Breast epithelium (tissue), 4 donors: ENCODE measurements at regions not wholly inside any gene's neighbourhood (a gene's known extent, or its start where the extent isn't known, plus 50 kb on each side); places are given as distances from the start of the nearest gene placed in this dataset.

Experiments used
- DNase-seq, 2 donors: peaks; one replicate each; pipeline ENCODE4 v3.0.0-alpha.2; 2019; ENCODE audit warnings: low spot score in 2 of 2
- H3K27ac ChIP-seq, 2 donors: fragments of 200-600 bp; sonication (generic) in 1 of 2; one replicate each; pipeline ENCODE4 v1.5.1; 2016 to 2019; ENCODE audit warnings: mild to moderate bottlenecking in 1 of 2
- H3K27me3 ChIP-seq, 2 donors: fragments of 200-600 bp; sonication (generic) in 1 of 2; one replicate each; pipeline versions ENCODE4 v1.5.1 to v1.6.0; 2017 to 2019; ENCODE audit warnings: control low read depth in 1 of 2, mild to moderate bottlenecking in 1 of 2
- H3K36me3 ChIP-seq: fragments of 200-600 bp; one replicate; pipeline ENCODE4 v1.5.1; 2019
- H3K4me1 ChIP-seq, 2 donors: fragments of 200-600 bp; sonication (generic); one replicate each; pipeline ENCODE4 v1.5.1; 2016 to 2019; ENCODE audit warnings: control low read depth in 1 of 2
- H3K4me3 ChIP-seq, 3 donors: fragments of 200-600 bp; sonication (generic); 1 replicate in 2 of 3; 2 replicates in 1 of 3; pipeline ENCODE4 v1.5.1; 2016 to 2019; ENCODE audit warnings: mild to moderate bottlenecking in 3 of 3, moderate library complexity in 2 of 3
- H3K9me3 ChIP-seq, 2 donors: fragments of 200-600 bp; sonication (generic) in 1 of 2; one replicate each; pipeline ENCODE4 v1.5.1; 2016 to 2019; ENCODE audit warnings: control low read depth in 1 of 2
- POLR2A ChIP-seq: fragments of 450-650 bp; IDR thresholded peaks from one replicate; pipeline ENCODE4 v1.6.1; 2016; ENCODE audit warnings: antibody characterized with exemption, mild to moderate bottlenecking, moderate library complexity
- POLR2AphosphoS5 ChIP-seq, 3 donors: sonication (generic); formaldehyde crosslinking; IDR thresholded peaks; one replicate each; pipeline ENCODE4 v1.6.1; 2017; ENCODE audit warnings: antibody characterized with exemption in 3 of 3
- intact Hi-C: fragments of 100-400 bp; cut with DNase I; formaldehyde crosslinking; loops from one replicate; pipeline ENCODE4 v1.15.1; 2023; ENCODE audit warnings: low total_unique reads
- TF ChIP-seq, protein P1 (sequence below), 3 donors: fragments of 450-650 bp; IDR thresholded peaks; one replicate each; pipeline ENCODE4 v1.5.1; 2016 to 2017; ENCODE audit warnings: antibody characterized with exemption in 3 of 3, mild to moderate bottlenecking in 3 of 3, moderate library complexity in 3 of 3

DNA sequence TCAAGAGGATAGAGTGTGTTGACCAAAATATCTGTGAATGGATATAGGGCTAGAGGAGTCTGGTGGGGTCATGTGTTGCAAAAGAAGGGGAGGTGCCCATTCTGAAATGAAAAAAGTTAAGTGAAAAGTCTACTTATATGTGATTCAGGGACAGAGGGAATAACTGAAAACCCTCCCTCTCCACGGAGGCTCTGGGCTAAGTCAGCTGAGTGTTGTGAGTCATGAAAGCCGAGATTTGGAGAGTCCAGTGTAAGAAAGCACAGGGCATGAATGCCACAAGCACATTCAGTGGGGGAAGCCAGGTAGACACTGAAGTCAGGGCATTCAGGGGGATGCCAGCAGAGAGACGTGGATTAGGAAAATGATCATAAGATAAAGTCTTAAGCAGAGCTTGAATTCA is 871.9 kb downstream of the TSN start:
- H3K4me3 ChIP-seq = no peak overlapping the region
- H3K27me3 ChIP-seq = no peaks in the 10 kb centered on the region
- H3K36me3 ChIP-seq = no peaks in the 10 kb centered on the region
- DNase-seq = no peak
- H3K9me3 ChIP-seq = no peaks in the 10 kb centered on the region
- no peak overlapping the region for H3K27ac ChIP-seq
- no peaks in the 10 kb centered on the region for H3K4me1 ChIP-seq
- intact Hi-C loops = no loop called here
- TF ChIP-seq, protein P1, sequence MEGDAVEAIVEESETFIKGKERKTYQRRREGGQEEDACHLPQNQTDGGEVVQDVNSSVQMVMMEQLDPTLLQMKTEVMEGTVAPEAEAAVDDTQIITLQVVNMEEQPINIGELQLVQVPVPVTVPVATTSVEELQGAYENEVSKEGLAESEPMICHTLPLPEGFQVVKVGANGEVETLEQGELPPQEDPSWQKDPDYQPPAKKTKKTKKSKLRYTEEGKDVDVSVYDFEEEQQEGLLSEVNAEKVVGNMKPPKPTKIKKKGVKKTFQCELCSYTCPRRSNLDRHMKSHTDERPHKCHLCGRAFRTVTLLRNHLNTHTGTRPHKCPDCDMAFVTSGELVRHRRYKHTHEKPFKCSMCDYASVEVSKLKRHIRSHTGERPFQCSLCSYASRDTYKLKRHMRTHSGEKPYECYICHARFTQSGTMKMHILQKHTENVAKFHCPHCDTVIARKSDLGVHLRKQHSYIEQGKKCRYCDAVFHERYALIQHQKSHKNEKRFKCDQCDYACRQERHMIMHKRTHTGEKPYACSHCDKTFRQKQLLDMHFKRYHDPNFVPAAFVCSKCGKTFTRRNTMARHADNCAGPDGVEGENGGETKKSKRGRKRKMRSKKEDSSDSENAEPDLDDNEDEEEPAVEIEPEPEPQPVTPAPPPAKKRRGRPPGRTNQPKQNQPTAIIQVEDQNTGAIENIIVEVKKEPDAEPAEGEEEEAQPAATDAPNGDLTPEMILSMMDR (IDR thresholded peaks at IDR 0.05) = no peak
- no peak for TF ChIP-seq POLR2AphosphoS5 (IDR thresholded peaks at IDR 0.05)
- TF ChIP-seq POLR2A = no peak

DNA sequence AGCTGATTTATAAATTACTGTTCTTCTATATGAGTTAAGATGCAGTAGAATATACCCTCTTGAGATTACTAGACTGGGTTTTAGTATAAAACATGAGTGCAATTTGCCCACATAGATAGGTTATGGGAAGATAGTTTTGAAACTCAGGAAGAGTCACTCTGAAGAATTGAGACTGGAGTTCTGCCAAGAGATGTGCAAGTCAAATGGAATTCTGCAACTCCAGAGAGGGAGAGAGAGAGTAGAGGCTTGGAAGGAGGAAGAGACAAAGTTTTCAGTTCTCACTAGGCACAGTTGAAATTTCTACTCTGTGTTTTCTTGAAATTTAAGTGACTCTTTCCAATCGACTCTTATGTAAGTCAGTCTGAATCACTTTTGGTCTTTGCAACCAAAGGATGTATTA is 878.8 kb downstream of the TSN start:
- no peaks in the 10 kb centered on the region for H3K27me3 ChIP-seq
- TF ChIP-seq POLR2A = no peak
- no peak for TF ChIP-seq POLR2AphosphoS5 (IDR thresholded peaks at IDR 0.05)
- TF ChIP-seq, protein P1 (IDR thresholded peaks at IDR 0.05) = no peak
- no peak overlapping the region for H3K27ac ChIP-seq
- H3K9me3 ChIP-seq = no peaks in the 10 kb centered on the region
- intact Hi-C loops = no loop called here
- DNase-seq = no peak
- H3K36me3 ChIP-seq = no peaks in the 10 kb centered on the region
- no peaks in the 10 kb centered on the region for H3K4me1 ChIP-seq
- no peak overlapping the region for H3K4me3 ChIP-seq

DNA sequence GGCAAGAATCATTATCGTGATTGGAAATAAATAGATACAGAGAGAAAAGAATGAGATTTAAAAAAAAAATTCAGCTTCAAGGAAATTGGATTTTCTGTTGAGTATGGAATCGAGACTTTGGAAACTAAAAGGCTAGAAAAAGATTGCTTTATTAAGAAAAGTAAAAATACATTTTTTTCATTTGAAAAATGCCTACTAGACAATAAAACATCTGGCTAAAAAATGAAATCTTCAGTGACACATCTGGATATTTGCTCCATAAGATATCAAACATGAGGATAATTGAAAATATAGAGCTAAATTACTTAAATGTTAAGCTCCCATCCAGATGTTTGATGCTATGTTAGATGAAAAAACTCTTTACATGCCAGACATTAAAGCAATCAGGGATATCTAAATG is 879.5 kb downstream of the TSN start:
- no peak overlapping the region for H3K4me3 ChIP-seq
- no peaks in the 10 kb centered on the region for H3K36me3 ChIP-seq
- intact Hi-C loops = no loop called here
- DNase-seq = no peak
- no peak overlapping the region for H3K27ac ChIP-seq
- no peaks in the 10 kb centered on the region for H3K9me3 ChIP-seq
- no peaks in the 10 kb centered on the region for H3K27me3 ChIP-seq
- no peaks in the 10 kb centered on the region for H3K4me1 ChIP-seq
- TF ChIP-seq POLR2A (no peak), POLR2AphosphoS5 (IDR thresholded peaks at IDR 0.05) (no peak)
- TF ChIP-seq, protein P1 (IDR thresholded peaks at IDR 0.05) = no peak

DNA sequence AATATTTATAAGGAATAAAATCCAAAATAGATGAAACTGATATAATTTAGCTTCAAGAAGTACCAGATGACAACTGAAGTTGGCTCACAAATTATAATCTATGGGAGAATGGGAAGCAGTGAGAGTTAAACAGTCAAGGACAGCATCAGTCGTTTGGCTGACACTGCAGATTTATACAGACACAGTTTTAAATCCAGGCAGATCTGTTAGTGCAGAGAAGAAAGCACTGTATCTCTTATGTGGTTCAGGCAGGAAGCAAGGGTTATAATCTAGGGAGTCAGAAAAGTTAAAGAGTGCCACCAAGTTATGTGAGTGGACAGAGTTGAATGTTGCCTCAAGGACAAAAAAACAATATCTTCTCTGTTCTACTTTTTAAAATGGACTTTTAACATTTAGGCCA is 880.2 kb downstream of the TSN start:
- no peaks in the 10 kb centered on the region for H3K27me3 ChIP-seq
- intact Hi-C loops = no loop called here
- DNase-seq = no peak
- no peaks in the 10 kb centered on the region for H3K36me3 ChIP-seq
- TF ChIP-seq POLR2A = no peak
- no peak for TF ChIP-seq POLR2AphosphoS5 (IDR thresholded peaks at IDR 0.05)
- TF ChIP-seq, protein P1 (IDR thresholded peaks at IDR 0.05) = no peak
- no peak overlapping the region for H3K4me3 ChIP-seq
- H3K4me1 ChIP-seq = no peaks in the 10 kb centered on the region
- no peaks in the 10 kb centered on the region for H3K9me3 ChIP-seq
- no peak overlapping the region for H3K27ac ChIP-seq

DNA sequence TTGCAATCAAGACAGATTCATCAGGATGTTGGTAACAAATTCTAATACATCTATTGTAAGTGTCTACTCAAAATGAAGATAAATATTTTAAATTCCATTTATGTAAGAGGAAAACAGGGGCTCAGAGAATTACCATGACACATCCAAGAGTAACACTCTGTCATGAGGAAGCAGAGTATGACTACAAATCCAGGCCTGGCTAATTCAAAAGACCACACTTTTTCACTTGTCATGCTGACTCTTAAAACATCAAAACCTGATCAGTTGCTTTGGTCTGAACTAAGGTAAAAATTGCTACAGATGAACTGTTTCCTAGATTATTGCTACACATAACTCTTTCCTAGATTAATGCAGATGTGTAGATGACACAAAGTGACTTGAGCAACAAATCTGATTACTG is 880.6 kb downstream of the TSN start:
- no peaks in the 10 kb centered on the region for H3K36me3 ChIP-seq
- no peaks in the 10 kb centered on the region for H3K9me3 ChIP-seq
- DNase-seq = no peak
- H3K4me1 ChIP-seq = no peaks in the 10 kb centered on the region
- H3K4me3 ChIP-seq = no peak overlapping the region
- TF ChIP-seq, protein P1 (IDR thresholded peaks at IDR 0.05) = no peak
- TF ChIP-seq POLR2AphosphoS5 (IDR thresholded peaks at IDR 0.05) = no peak
- TF ChIP-seq POLR2A = no peak
- intact Hi-C loops = no loop called here
- H3K27ac ChIP-seq = no peak overlapping the region
- no peaks in the 10 kb centered on the region for H3K27me3 ChIP-seq
